ENCODE measurements at regions not wholly inside any gene's neighbourhood (a gene's known extent, or its start where the extent isn't known, plus 50 kb on each side); places are given as distances from the start of the nearest gene placed in this dataset.

GRCh38 chr3:161555320-161555719 lies 58.7 kb downstream of the OTOL1 start:
- TF ChIP-seq CEBPB (IDR thresholded peaks at IDR 0.05): no peak
- no peak for TF ChIP-seq TAF1 (IDR thresholded peaks at IDR 0.05; ENCODE audit: low read depth)
- no peak for TF ChIP-seq RAD21 (IDR thresholded peaks at IDR 0.05; ENCODE audit: low read depth)
- TF ChIP-seq MAX (IDR thresholded peaks at IDR 0.05): no peak
- TF ChIP-seq EP300 (IDR thresholded peaks at IDR 0.05; ENCODE audit: borderline replicate concordance): no peak

- TF ChIP-seq ZBTB7A (IDR thresholded peaks at IDR 0.05; ENCODE audit: low read depth): no peak
- TF ChIP-seq YY1 (IDR thresholded peaks at IDR 0.05; ENCODE audit: low read depth): no peak
- TF ChIP-seq REST (IDR thresholded peaks at IDR 0.05; ENCODE audit: low read depth): no peak
- TF ChIP-seq EP300 (IDR thresholded peaks at IDR 0.05; ENCODE audit: borderline replicate concordance): no peak
- TF ChIP-seq TEAD4 (IDR thresholded peaks at IDR 0.05): no peak
- no peak for TF ChIP-seq NFIC (IDR thresholded peaks at IDR 0.05)
- no peak for TF ChIP-seq FOXM1 (IDR thresholded peaks at IDR 0.05; ENCODE audit: borderline replicate concordance, low read depth)
- no peak for TF ChIP-seq EGR1 (IDR thresholded peaks at IDR 0.05)
- no peak for TF ChIP-seq MAX (IDR thresholded peaks at IDR 0.05)
- TF ChIP-seq USF1 (IDR thresholded peaks at IDR 0.05): no peak
- TF ChIP-seq RAD21 (IDR thresholded peaks at IDR 0.05; ENCODE audit: low read depth): no peak
- TF ChIP-seq TCF12 (IDR thresholded peaks at IDR 0.05; ENCODE audit: low read depth): no peak
- no peak for TF ChIP-seq TAF1 (IDR thresholded peaks at IDR 0.05; ENCODE audit: low read depth)
- TF ChIP-seq CEBPB (IDR thresholded peaks at IDR 0.05): no peak
- TF ChIP-seq CREB1 (IDR thresholded peaks at IDR 0.05; ENCODE audit: low read depth): no peak
Measured at GRCh38 chr3:161556533-161556932, 59.9 kb downstream of the OTOL1 start.

GRCh38 chr3:161556941-161557340 lies 60.3 kb downstream of the OTOL1 start:
- TF ChIP-seq TCF12 (IDR thresholded peaks at IDR 0.05; ENCODE audit: low read depth) (no peak), RAD21 (IDR thresholded peaks at IDR 0.05; ENCODE audit: low read depth) (no peak), MAX (IDR thresholded peaks at IDR 0.05) (no peak), CEBPB (IDR thresholded peaks at IDR 0.05) (no peak), NFIC (IDR thresholded peaks at IDR 0.05) (no peak), EGR1 (IDR thresholded peaks at IDR 0.05) (no peak), CREB1 (IDR thresholded peaks at IDR 0.05; ENCODE audit: low read depth) (no peak), TEAD4 (IDR thresholded peaks at IDR 0.05) (no peak), EP300 (IDR thresholded peaks at IDR 0.05; ENCODE audit: borderline replicate concordance) (no peak), YY1 (IDR thresholded peaks at IDR 0.05; ENCODE audit: low read depth) (no peak), USF1 (IDR thresholded peaks at IDR 0.05) (no peak), FOXM1 (IDR thresholded peaks at IDR 0.05; ENCODE audit: borderline replicate concordance, low read depth) (no peak), TAF1 (IDR thresholded peaks at IDR 0.05; ENCODE audit: low read depth) (no peak), REST (IDR thresholded peaks at IDR 0.05; ENCODE audit: low read depth) (no peak), ZBTB7A (IDR thresholded peaks at IDR 0.05; ENCODE audit: low read depth) (no peak)

- no peak for TF ChIP-seq RAD21 (IDR thresholded peaks at IDR 0.05; ENCODE audit: low read depth)
- no peak for TF ChIP-seq FOXM1 (IDR thresholded peaks at IDR 0.05; ENCODE audit: borderline replicate concordance, low read depth)
- TF ChIP-seq EP300 (IDR thresholded peaks at IDR 0.05; ENCODE audit: borderline replicate concordance): no peak
- no peak for TF ChIP-seq REST (IDR thresholded peaks at IDR 0.05; ENCODE audit: low read depth)
- no peak for TF ChIP-seq TAF1 (IDR thresholded peaks at IDR 0.05; ENCODE audit: low read depth)
- no peak for TF ChIP-seq USF1 (IDR thresholded peaks at IDR 0.05)
- no peak for TF ChIP-seq YY1 (IDR thresholded peaks at IDR 0.05; ENCODE audit: low read depth)
- no peak for TF ChIP-seq EGR1 (IDR thresholded peaks at IDR 0.05)
- no peak for TF ChIP-seq CEBPB (IDR thresholded peaks at IDR 0.05)
- no peak for TF ChIP-seq ZBTB7A (IDR thresholded peaks at IDR 0.05; ENCODE audit: low read depth)
- TF ChIP-seq CREB1 (IDR thresholded peaks at IDR 0.05; ENCODE audit: low read depth): no peak
- TF ChIP-seq TCF12 (IDR thresholded peaks at IDR 0.05; ENCODE audit: low read depth): no peak
- TF ChIP-seq TEAD4 (IDR thresholded peaks at IDR 0.05): no peak
- TF ChIP-seq NFIC (IDR thresholded peaks at IDR 0.05): no peak
Measured at GRCh38 chr3:161557445-161558150, 61.0 kb downstream of the OTOL1 start.
